Urinary bladder (tissue), 1 donor: ENCODE measurements at regions not wholly inside any gene's neighbourhood (a gene's known extent, or its start where the extent isn't known, plus 50 kb on each side); places are given as distances from the start of the nearest gene placed in this dataset. TPM values are rescaled to one million over a fixed set of nuclear protein-coding genes. Genes with fewer than 3 reads are reported as not detected.

Experiments used
- small RNA-seq: library from RNA; depleted of rRNA; stranded (forward); fragments of <200 nt; gene quantifications from one replicate; pipeline ENCODE3, GENCODE V24; 2014

Small RNAs in the stretch of these regions (small RNA-seq; reads per million reads assigned to genes)
- gene RNU6-38P (not detected), gene RNY1P5 (not detected)
